Vagina (tissue), 2 donors: ENCODE measurements at regions not wholly inside any gene's neighbourhood (a gene's known extent, or its start where the extent isn't known, plus 50 kb on each side); places are given as distances from the start of the nearest gene placed in this dataset.

Experiments
- CTCF ChIP-seq, 3 experiments: fragments of 450-650 bp in 2 of 3; fragments of 200-600 bp in 1 of 3; sonication (generic) in 1 of 3; IDR thresholded peaks; one replicate each; pipeline ENCODE4 v1.5.1; 2017 to 2019; ENCODE audit warnings: antibody characterized with exemption in 3 of 3, mild to moderate bottlenecking in 2 of 3, moderate library complexity in 2 of 3
- POLR2A ChIP-seq, 2 donors: fragments of 450-650 bp; IDR thresholded peaks; one replicate each; pipeline ENCODE4 v1.6.1; 2017; ENCODE audit warnings: antibody characterized with exemption in 2 of 2, mild to moderate bottlenecking in 2 of 2, moderate library complexity in 2 of 2

- TF ChIP-seq CTCF (IDR thresholded peaks at IDR 0.05) (no peak), POLR2A (IDR thresholded peaks at IDR 0.05) (no peak)
Measured at GRCh38 chr1:229973297-229973612, 93.8 kb upstream of the GALNT2 start.
